ENCODE measurements at regions not wholly inside any gene's neighbourhood (a gene's known extent, or its start where the extent isn't known, plus 50 kb on each side); places are given as distances from the start of the nearest gene placed in this dataset.

GRCh38 chr2:193276988-193277387 lies 1082.3 kb upstream of the TMEFF2 start:
- TF ChIP-seq CTCF (tag by site-specific recombination; IDR thresholded peaks at IDR 0.05) (no peak), PRDM2 (tag by site-specific recombination; IDR thresholded peaks at IDR 0.05; ENCODE audit: borderline replicate concordance) (no peak), ZNF510 (tag by site-specific recombination; IDR thresholded peaks at IDR 0.05; ENCODE audit: insufficient replicate concordance) (no peak), ZNF530 (tag by site-specific recombination; IDR thresholded peaks at IDR 0.05; ENCODE audit: low read depth) (no peak), ZNF677 (tag by site-specific recombination; IDR thresholded peaks at IDR 0.05) (no peak), ZNF768 (tag by site-specific recombination; IDR thresholded peaks at IDR 0.05) (no peak), YY1 (tag by site-specific recombination; IDR thresholded peaks at IDR 0.05) (no peak), TCF7L2 (IDR thresholded peaks at IDR 0.05; ENCODE audit: borderline replicate concordance, low read depth, low read length) (no peak), ZXDB (tag by site-specific recombination; IDR thresholded peaks at IDR 0.05) (no peak)
